ENCODE measurements at regions not wholly inside any gene's neighbourhood (a gene's known extent, or its start where the extent isn't known, plus 50 kb on each side); places are given as distances from the start of the nearest gene placed in this dataset.

DNA sequence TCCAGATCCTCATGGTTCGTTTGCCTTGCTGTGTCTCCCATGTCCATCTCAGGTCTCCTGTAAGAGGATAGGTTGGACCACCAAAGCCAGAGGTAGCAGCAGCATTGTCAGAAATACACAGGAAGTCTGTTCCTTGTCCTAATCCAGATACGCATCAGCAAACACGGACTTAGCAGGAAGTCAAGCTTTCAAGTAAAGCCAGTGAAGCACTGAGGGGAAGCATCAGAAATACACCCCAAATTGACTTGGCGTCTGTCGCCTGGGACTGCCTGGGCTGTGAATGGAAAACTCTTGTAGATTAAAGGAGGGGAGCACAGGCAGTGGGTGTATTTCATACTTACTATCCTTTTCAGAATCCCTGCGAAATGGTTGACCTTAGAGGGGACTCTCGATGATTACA, 171.3 kb downstream of the PSAT1 start:
- no peak for FAIRE-seq
- ChIA-PET POLR2A (no interaction called here), CTCF (no interaction called here)
- Histone ChIP-seq H3K4me2 (no peak overlapping the region), H3K27ac (no peak overlapping the region), H3K4me1 (no peaks in the 10 kb centered on the region), H3K9me3 (no peaks in the 10 kb centered on the region), H3K4me3 (no peak overlapping the region)
- TF ChIP-seq JUNB (IDR thresholded peaks at IDR 0.05) (no peak), CTCF (IDR thresholded peaks at IDR 0.05) (no peak), BHLHE40 (IDR thresholded peaks at IDR 0.05; ENCODE audit: low read depth, low read length) (no peak), RNF2 (IDR thresholded peaks at IDR 0.05; ENCODE audit: borderline replicate concordance, low read depth) (no peak), RCOR1 (IDR thresholded peaks at IDR 0.05; ENCODE audit: low read depth, low read length) (no peak), POLR2A (IDR thresholded peaks at IDR 0.05; ENCODE audit: low read length) (no peak), RAD21 (conservative IDR thresholded peaks at IDR 0.05 in 1 of 2, IDR thresholded peaks at IDR 0.05 in 1 of 2) (no peak), EHMT2 (IDR thresholded peaks at IDR 0.05; ENCODE audit: low read depth) (no peak), KDM5A (IDR thresholded peaks at IDR 0.05) (no peak), KDM1A (IDR thresholded peaks at IDR 0.05; ENCODE audit: low read depth) (no peak), TFCP2L1 (CRISPR knock-in tag; IDR thresholded peaks at IDR 0.05) (no peak)
- WGBS (ENCODE audit: missing lambda C conversion rate), result 50% methylated on average over 7 of the region's 7 CpGs
- ATAC-seq, result no peak
- no peak for DNase-seq (ENCODE audit: low read depth in 1 of 2, low spot score in 1 of 2)

GRCh38 chr9:78468974-78469576, 172.2 kb downstream of the PSAT1 start:
- no peak overlapping the region for H3K4me3 ChIP-seq
- ATAC-seq (no peak), FAIRE-seq (no peak), DNase-seq (ENCODE audit: low read depth in 1 of 2, low spot score in 1 of 2) (no peak)
- no peak for TF ChIP-seq RAD21 (conservative IDR thresholded peaks at IDR 0.05 in 1 of 2, IDR thresholded peaks at IDR 0.05 in 1 of 2)
- no peak for TF ChIP-seq FOSL2 (IDR thresholded peaks at IDR 0.05)
- TF ChIP-seq FOSL2 (CRISPR knock-in tag; IDR thresholded peaks at IDR 0.05), result no peak
- no peak for TF ChIP-seq USF2 (IDR thresholded peaks at IDR 0.05)
- TF ChIP-seq RFX5 (IDR thresholded peaks at IDR 0.05), result no peak
- TF ChIP-seq HDAC2 (IDR thresholded peaks at IDR 0.05), result no peak
- no peak for TF ChIP-seq SMC3 (IDR thresholded peaks at IDR 0.05)
- no peak for TF ChIP-seq TFCP2L1 (CRISPR knock-in tag; IDR thresholded peaks at IDR 0.05)
- TF ChIP-seq GATA3 (IDR thresholded peaks at IDR 0.05; ENCODE audit: borderline replicate concordance), result no peak
- TF ChIP-seq KDM5A (IDR thresholded peaks at IDR 0.05), result no peak
- TF ChIP-seq, protein P1, sequence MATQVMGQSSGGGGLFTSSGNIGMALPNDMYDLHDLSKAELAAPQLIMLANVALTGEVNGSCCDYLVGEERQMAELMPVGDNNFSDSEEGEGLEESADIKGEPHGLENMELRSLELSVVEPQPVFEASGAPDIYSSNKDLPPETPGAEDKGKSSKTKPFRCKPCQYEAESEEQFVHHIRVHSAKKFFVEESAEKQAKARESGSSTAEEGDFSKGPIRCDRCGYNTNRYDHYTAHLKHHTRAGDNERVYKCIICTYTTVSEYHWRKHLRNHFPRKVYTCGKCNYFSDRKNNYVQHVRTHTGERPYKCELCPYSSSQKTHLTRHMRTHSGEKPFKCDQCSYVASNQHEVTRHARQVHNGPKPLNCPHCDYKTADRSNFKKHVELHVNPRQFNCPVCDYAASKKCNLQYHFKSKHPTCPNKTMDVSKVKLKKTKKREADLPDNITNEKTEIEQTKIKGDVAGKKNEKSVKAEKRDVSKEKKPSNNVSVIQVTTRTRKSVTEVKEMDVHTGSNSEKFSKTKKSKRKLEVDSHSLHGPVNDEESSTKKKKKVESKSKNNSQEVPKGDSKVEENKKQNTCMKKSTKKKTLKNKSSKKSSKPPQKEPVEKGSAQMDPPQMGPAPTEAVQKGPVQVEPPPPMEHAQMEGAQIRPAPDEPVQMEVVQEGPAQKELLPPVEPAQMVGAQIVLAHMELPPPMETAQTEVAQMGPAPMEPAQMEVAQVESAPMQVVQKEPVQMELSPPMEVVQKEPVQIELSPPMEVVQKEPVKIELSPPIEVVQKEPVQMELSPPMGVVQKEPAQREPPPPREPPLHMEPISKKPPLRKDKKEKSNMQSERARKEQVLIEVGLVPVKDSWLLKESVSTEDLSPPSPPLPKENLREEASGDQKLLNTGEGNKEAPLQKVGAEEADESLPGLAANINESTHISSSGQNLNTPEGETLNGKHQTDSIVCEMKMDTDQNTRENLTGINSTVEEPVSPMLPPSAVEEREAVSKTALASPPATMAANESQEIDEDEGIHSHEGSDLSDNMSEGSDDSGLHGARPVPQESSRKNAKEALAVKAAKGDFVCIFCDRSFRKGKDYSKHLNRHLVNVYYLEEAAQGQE (IDR thresholded peaks at IDR 0.05), result no peak
- TF ChIP-seq NFE2L2 (conservative IDR thresholded peaks at IDR 0.05; ENCODE audit: low read length), result no peak
- TF ChIP-seq HES2 (IDR thresholded peaks at IDR 0.05), result no peak
- TF ChIP-seq PBX3 (IDR thresholded peaks at IDR 0.05), result no peak
- no peak for TF ChIP-seq RCOR1 (IDR thresholded peaks at IDR 0.05; ENCODE audit: low read depth, low read length)
- no peak for TF ChIP-seq CBX2 (IDR thresholded peaks at IDR 0.05; ENCODE audit: borderline replicate concordance, low read depth)
- TF ChIP-seq HOXB5 (CRISPR knock-in tag; IDR thresholded peaks at IDR 0.05), result no peak
- TF ChIP-seq JUN (IDR thresholded peaks at IDR 0.05), result no peak
- no peak for TF ChIP-seq ZFP36 (IDR thresholded peaks at IDR 0.05; ENCODE audit: borderline replicate concordance, partially characterized antibody)
- TF ChIP-seq MYC (IDR thresholded peaks at IDR 0.05; ENCODE audit: borderline replicate concordance, low read length), result no peak
- no peak for TF ChIP-seq ELK1 (IDR thresholded peaks at IDR 0.05; ENCODE audit: low read depth, low read length)
- no peak overlapping the region for H3K4me2 ChIP-seq
- H3K27ac ChIP-seq, result no peak overlapping the region
- H3K9me3 ChIP-seq, result no peaks in the 10 kb centered on the region
- WGBS (ENCODE audit: missing lambda C conversion rate), result 48% methylated on average over 5 of the region's 5 CpGs
- ChIA-PET POLR2A (no interaction called here), CTCF (interaction anchor here (0.7 kb wide), 1 partner anchor 29 kb away, joined by 3 read pairs; no protein-coding TSS in a partner anchor)
- no peaks in the 10 kb centered on the region for H3K4me1 ChIP-seq
